H1 (cell line): ENCODE measurements at regions not wholly inside any gene's neighbourhood (a gene's known extent, or its start where the extent isn't known, plus 50 kb on each side); places are given as distances from the start of the nearest gene placed in this dataset.

Experiments
- CTCF ChIA-PET: fragments of 300-600 bp; sonication (Branson Sonifier 250); formaldehyde crosslinking; loops from one replicate; lab custom pipeline; 2021; ENCODE audit not compliant: partially characterized antibody; lab: Charles Lee
- POLR2A ChIA-PET: fragments of 300-600 bp; sonication (Branson Sonifier 250); formaldehyde crosslinking; loops from one replicate; lab custom pipeline; 2021; ENCODE audit warnings: inconsistent platforms; ENCODE audit not compliant: partially characterized antibody; lab: Charles Lee
- DNase-seq, 2 experiments: peaks; one replicate each; pipeline versions ENCODE4 v3.0.0 to v3.0.0-alpha.2; 2010 to 2022; ENCODE audit warnings: low spot score in 2 of 2, low read depth in 1 of 2, mixed read lengths in 1 of 2
- FAIRE-seq: peaks from 2 replicates; lab custom pipeline; 2011; peaks lifted over from hg19 to GRCh38; lab: Jason Lieb, UNC
- H2AFZ ChIP-seq: 2 replicates; pipeline ENCODE4 v1.8.1; 2012; ENCODE audit warnings: low read length, inconsistent platforms
- H2AK5ac ChIP-seq: 2 replicates; pipeline ENCODE4 v1.6.1; 2013; ENCODE audit warnings: low read depth, low read length
- H2BK120ac ChIP-seq: replicated peaks from 2 replicates; pipeline ENCODE3; 2013; ENCODE audit warnings: low read depth, low read length, inconsistent platforms
- H2BK12ac ChIP-seq: 2 replicates; pipeline ENCODE4 v1.6.1; 2013; ENCODE audit warnings: low read depth, low read length
- H2BK15ac ChIP-seq: 2 replicates; pipeline ENCODE4 v1.6.1; 2013; ENCODE audit warnings: low read length
- H2BK20ac ChIP-seq: 2 replicates; pipeline ENCODE4 v1.6.1; 2013; ENCODE audit warnings: low read length
- H2BK5ac ChIP-seq: 2 replicates; pipeline ENCODE4 v1.6.1; 2013; ENCODE audit warnings: low read depth, low read length
- H3K14ac ChIP-seq: 2 replicates; pipeline ENCODE4 v1.6.1; 2013; ENCODE audit warnings: inconsistent platforms; ENCODE audit not compliant: insufficient read length
- H3K18ac ChIP-seq: 2 replicates; pipeline ENCODE4 v1.6.1; 2013; ENCODE audit warnings: low read length; ENCODE audit errors: extremely low read depth
- H3K23ac ChIP-seq: 2 replicates; pipeline ENCODE4 v1.6.1; 2013; ENCODE audit warnings: inconsistent platforms; ENCODE audit not compliant: insufficient read length
- H3K23me2 ChIP-seq: 2 replicates; pipeline ENCODE4 v1.6.1; 2013; ENCODE audit warnings: low read depth, low read length
- H3K27ac ChIP-seq: 2 replicates; pipeline ENCODE4 v1.6.1; 2011; ENCODE audit warnings: low read depth, low read length, inconsistent platforms
- H3K27me3 ChIP-seq, 4 experiments: replicated peaks in 1 of 4; 1 replicate in 1 of 4; 2 replicates in 3 of 4; pipeline versions ENCODE4 v1.6.1 to v1.8.1; 2011 to 2013; ENCODE audit warnings: low read length in 3 of 4, mild to moderate bottlenecking in 3 of 4, inconsistent platforms in 2 of 4, mixed read lengths in 2 of 4, moderate library complexity in 1 of 4; ENCODE audit not compliant: control insufficient read depth in 3 of 4, insufficient read depth in 3 of 4; ENCODE audit errors: extremely low read depth in 1 of 4
- H3K36me3 ChIP-seq, 4 experiments: 2 replicates each; pipeline versions ENCODE4 v1.6.1 to v1.8.1; 2011 to 2013; ENCODE audit warnings: mild to moderate bottlenecking in 4 of 4, low read length in 3 of 4, moderate library complexity in 2 of 4, control low read depth in 1 of 4, inconsistent platforms in 1 of 4; ENCODE audit not compliant: insufficient read depth in 4 of 4, control insufficient read depth in 2 of 4
- H3K4ac ChIP-seq: replicated peaks from 2 replicates; pipeline ENCODE3; 2013; ENCODE audit warnings: low read length, low read depth, mixed read lengths, inconsistent platforms; ENCODE audit not compliant: insufficient read length
- H3K4me1 ChIP-seq, 4 experiments: replicated peaks in 1 of 4; 1 replicate in 1 of 4; 2 replicates in 3 of 4; pipeline versions ENCODE4 v1.6.1 to v1.8.1; 2011 to 2013; ENCODE audit warnings: low read length in 3 of 4, inconsistent platforms in 2 of 4, mixed read lengths in 1 of 4; ENCODE audit not compliant: insufficient read depth in 4 of 4, control insufficient read depth in 3 of 4
- H3K4me2 ChIP-seq, 2 experiments: 2 replicates each; pipeline versions ENCODE4 v1.6.1 to v1.8.1; 2011 to 2013; ENCODE audit warnings: low read depth in 2 of 2, low read length in 2 of 2, control low read depth in 1 of 2, inconsistent platforms in 1 of 2, mild to moderate bottlenecking in 1 of 2; ENCODE audit not compliant: insufficient read depth in 1 of 2
- H3K4me3 ChIP-seq, 4 experiments: fragments of 200-600, 300-600 bp in 1 of 4; sonication (generic), shearing (Covaris generic), sonication (Bioruptor Twin) in 1 of 4; 2 replicates each; pipeline versions ENCODE4 v1.5.1 to v1.8.1; 2011 to 2016; ENCODE audit warnings: low read length in 4 of 4, low read depth in 3 of 4, control low read depth in 2 of 4, inconsistent platforms in 2 of 4, mild to moderate bottlenecking in 2 of 4, mixed read lengths in 1 of 4, moderate library complexity in 1 of 4; ENCODE audit not compliant: insufficient read depth in 2 of 4; ENCODE audit errors: extremely low read depth in 1 of 4
- H3K56ac ChIP-seq: replicated peaks from 2 replicates; pipeline ENCODE3; 2013; ENCODE audit warnings: low read depth, mild to moderate bottlenecking, mixed read lengths, low read length, inconsistent platforms; ENCODE audit not compliant: insufficient read length
- H3K79me1 ChIP-seq: 2 replicates; pipeline ENCODE4 v1.6.1; 2013; ENCODE audit warnings: low read depth, low read length, control low read depth
- H3K79me2 ChIP-seq, 2 experiments: 2 replicates each; pipeline versions ENCODE4 v1.6.1 to v1.8.1; 2012 to 2013; ENCODE audit warnings: low read length in 2 of 2, mild to moderate bottlenecking in 2 of 2, inconsistent platforms in 1 of 2; ENCODE audit not compliant: insufficient read depth in 2 of 2, control insufficient read depth in 1 of 2
- H3K9ac ChIP-seq, 4 experiments: replicated peaks in 1 of 4; 1 replicate in 1 of 4; 2 replicates in 3 of 4; pipeline versions ENCODE4 v1.6.1 to v1.8.1; 2011 to 2013; ENCODE audit warnings: low read depth in 3 of 4, low read length in 3 of 4, control low read depth in 2 of 4, mild to moderate bottlenecking in 2 of 4, moderate library complexity in 2 of 4, inconsistent platforms in 1 of 4; ENCODE audit errors: extremely low read depth in 1 of 4
- H3K9me3 ChIP-seq, 2 experiments: 2 replicates each; pipeline versions ENCODE4 v1.6.1 to v1.8.1; 2012 to 2013; ENCODE audit warnings: mild to moderate bottlenecking in 2 of 2, moderate library complexity in 2 of 2, control low read depth in 1 of 2, inconsistent platforms in 1 of 2, low read depth in 1 of 2, low read length in 1 of 2, mixed read lengths in 1 of 2; ENCODE audit not compliant: insufficient read depth in 2 of 2
- H4K20me1 ChIP-seq, 2 experiments: replicated peaks in 1 of 2; 2 replicates each; pipeline versions ENCODE3 to v1.8.1; 2011 to 2013; ENCODE audit warnings: inconsistent platforms in 2 of 2, low read length in 2 of 2, mild to moderate bottlenecking in 1 of 2; ENCODE audit not compliant: insufficient read depth in 2 of 2, control insufficient read depth in 1 of 2
- H4K5ac ChIP-seq: 2 replicates; pipeline ENCODE4 v1.6.1; 2013; ENCODE audit warnings: low read length, low read depth, mixed read lengths, inconsistent platforms; ENCODE audit not compliant: insufficient read length
- H4K8ac ChIP-seq: 2 replicates; pipeline ENCODE4 v1.8.0; 2013; ENCODE audit warnings: mild to moderate bottlenecking, moderate library complexity, low read length, inconsistent platforms; ENCODE audit not compliant: insufficient read depth; ENCODE audit errors: extremely low read depth
- H4K91ac ChIP-seq: replicated peaks from 2 replicates; pipeline ENCODE3; 2013; ENCODE audit warnings: low read length, mixed read lengths, inconsistent platforms; ENCODE audit not compliant: insufficient read length
- BACH1 ChIP-seq: IDR thresholded peaks from 2 replicates; pipeline ENCODE4 v1.6.1; 2012; ENCODE audit warnings: low read length, improper control_type of control experiment
- EP300 ChIP-seq, 2 experiments: IDR thresholded peaks; 1 replicate in 1 of 2; 2 replicates in 1 of 2; pipeline ENCODE4 v1.6.1; 2011 to 2012; ENCODE audit warnings: low read depth in 2 of 2, low read length in 2 of 2, mild to moderate bottlenecking in 2 of 2, borderline replicate concordance in 1 of 2, inconsistent platforms in 1 of 2, moderate library complexity in 1 of 2
- RFX5 ChIP-seq: IDR thresholded peaks from 2 replicates; pipeline ENCODE4 v1.6.1; 2011; ENCODE audit warnings: low read depth, low read length, improper control_type of control experiment, borderline replicate concordance
- WGBS, 2 experiments: shearing (Covaris generic) in 1 of 2; methylation state at CpG; one replicate each; pipeline versions ENCODE4 v1.1.6 to v1.1.7; 2013 to 2015; ENCODE audit warnings: low lambda C conversion rate in 2 of 2, mixed read lengths in 2 of 2, inconsistent platforms in 1 of 2, low coverage in 1 of 2, missing lambda C conversion rate in 1 of 2; ENCODE audit not compliant: insufficient replicate concordance in 2 of 2, insufficient coverage in 1 of 2, insufficient read length in 1 of 2; ENCODE audit errors: extremely low coverage in 1 of 2, missing lambda C conversion rate in 1 of 2; 5-methylcytosine and 5-hydroxymethylcytosine counted together

GRCh38 chr1:68590473-68590872, 93.6 kb upstream of the DEPDC1 start:
- Histone ChIP-seq H3K14ac (no peak overlapping the region), H3K79me1 (no peaks in the 10 kb centered on the region), H3K27ac (no peak overlapping the region), H3K27me3 (no peaks in the 10 kb centered on the region), H3K4ac (no peak overlapping the region), H3K4me3 (no peak overlapping the region), H3K56ac (no peak overlapping the region), H4K8ac (no peak overlapping the region), H3K23me2 (no peaks in the 10 kb centered on the region), H3K36me3 (no peaks in the 10 kb centered on the region), H3K9ac (no peak overlapping the region), H4K5ac (no peak overlapping the region), H4K91ac (no peak overlapping the region), H2BK5ac (no peak overlapping the region), H3K18ac (no peak overlapping the region), H3K79me2 (no peaks in the 10 kb centered on the region), H2BK120ac (no peak overlapping the region), H2AK5ac (no peak overlapping the region), H3K23ac (no peak overlapping the region), H4K20me1 (no peaks in the 10 kb centered on the region), H2BK15ac (no peak overlapping the region), H2BK20ac (no peak overlapping the region), H3K4me1 (no peaks in the 10 kb centered on the region), H2BK12ac (no peak overlapping the region), H2AFZ (no peak overlapping the region), H3K4me2 (no peak overlapping the region), H3K9me3 (no peaks in the 10 kb centered on the region)
- ChIA-PET CTCF (interaction anchor here (0.6 to 2.4 kb wide), 3 partner anchors 10 to 1109 kb away, joined by 3 to 7 read pairs (median 3); no protein-coding TSS in a partner anchor), POLR2A (no interaction called here)
- TF ChIP-seq RFX5 (no peak), BACH1 (no peak), EP300 (IDR thresholded peaks at IDR 0.05; ENCODE audit: borderline replicate concordance in 1 of 2, low read depth in 2 of 2, low read length in 2 of 2) (no peak)
- 100% methylated on average over 1 of the region's 1 CpG for WGBS, 2 experiments
- no peak for FAIRE-seq
- DNase-seq: no peak
